ENCODE measurements at regions not wholly inside any gene's neighbourhood (a gene's known extent, or its start where the extent isn't known, plus 50 kb on each side); places are given as distances from the start of the nearest gene placed in this dataset.
"Not testable (repeated sequence)": the region's sequence is repeated elsewhere in the genome, so short reads cannot be mapped to it uniquely, and the experiment has no call there.

- TF ChIP-seq CTCF (IDR thresholded peaks at IDR 0.05): no peak
- no peak for TF ChIP-seq POLR2A (IDR thresholded peaks at IDR 0.05)
- intact Hi-C loops (cut with DNase I): no loop called here
- H3K9me3 ChIP-seq (replicated peaks in 1 of 3): no peaks in the 10 kb centered on the region
- H3K4me3 ChIP-seq: no peak overlapping the region
- WGBS, 4 donors: 83 to 93% (median 87%) methylated on average over 4 of the region's 4 CpGs
- no peaks in the 10 kb centered on the region for H3K27me3 ChIP-seq
- no peak overlapping the region for H3K27ac ChIP-seq
- H3K36me3 ChIP-seq (replicated peaks in 1 of 2): no peaks in the 10 kb centered on the region
- no peak for DNase-seq
- H3K4me1 ChIP-seq (replicated peaks in 1 of 2): no peaks in the 10 kb centered on the region
Measured at GRCh38 chr12:127150956-127151355, 1116.0 kb upstream of the TMEM132C start.

- Histone ChIP-seq H3K27ac (no peak overlapping the region), H3K9me3 (replicated peaks in 1 of 3) (no peaks in the 10 kb centered on the region), H3K27me3 (no peaks in the 10 kb centered on the region), H3K36me3 (replicated peaks in 1 of 2) (no peaks in the 10 kb centered on the region), H3K4me3 (no peak overlapping the region), H3K4me1 (replicated peaks in 1 of 2) (no peaks in the 10 kb centered on the region)
- no peak for DNase-seq
- WGBS, 4 donors: 87 to 89% (median 88%) methylated on average over 14 to 15 of the region's 15 CpGs
- TF ChIP-seq CTCF (IDR thresholded peaks at IDR 0.05): no peak
- no peak for TF ChIP-seq POLR2A (IDR thresholded peaks at IDR 0.05)
- intact Hi-C loops (cut with DNase I): no loop called here
Measured at GRCh38 chr12:127153996-127154395, 1113.0 kb upstream of the TMEM132C start.

- H3K4me1 ChIP-seq (replicated peaks in 1 of 2); H3K27ac ChIP-seq; H3K27me3 ChIP-seq; H3K4me3 ChIP-seq; H3K9me3 ChIP-seq (replicated peaks in 1 of 3); H3K36me3 ChIP-seq (replicated peaks in 1 of 2); intact Hi-C loops (cut with DNase I); DNase-seq: not testable (repeated sequence)
- 94 to 100% (median 96%) methylated on average over 1 of the region's 1 CpG for WGBS, 4 donors
Measured at GRCh38 chr12:127154830-127155229, 1112.1 kb upstream of the TMEM132C start.

- not testable (repeated sequence) for DNase-seq, H3K27ac ChIP-seq
Measured at GRCh38 chr12:127155935-127156619, 1110.9 kb upstream of the TMEM132C start.

GRCh38 chr12:127157501-127158366, 1109.2 kb upstream of the TMEM132C start:
- H3K9me3 ChIP-seq (replicated peaks in 1 of 3); H3K4me3 ChIP-seq; H3K27ac ChIP-seq; H3K4me1 ChIP-seq (replicated peaks in 1 of 2); intact Hi-C loops (cut with DNase I); H3K36me3 ChIP-seq (replicated peaks in 1 of 2); DNase-seq; H3K27me3 ChIP-seq: not testable (repeated sequence)
- WGBS, 4 donors: 82 to 89% (median 88%) methylated on average over 8 of the region's 8 CpGs

More at GRCh38 chr12:127155935-127156619, 1110.9 kb upstream of the TMEM132C start:
- H3K4me1 ChIP-seq (replicated peaks in 1 of 2); H3K4me3 ChIP-seq; H3K36me3 ChIP-seq (replicated peaks in 1 of 2); intact Hi-C loops (cut with DNase I); H3K9me3 ChIP-seq (replicated peaks in 1 of 3); H3K27me3 ChIP-seq: not testable (repeated sequence)
- 74 to 83% (median 77%) methylated on average over 5 of the region's 5 CpGs for WGBS, 4 donors

Measured in adrenal gland (tissue), 9 donors.